GM19043 (cell line): ENCODE measurements at regions not wholly inside any gene's neighbourhood (a gene's known extent, or its start where the extent isn't known, plus 50 kb on each side); places are given as distances from the start of the nearest gene placed in this dataset.

Experiments used
- ATAC-seq: cut with Tn5 transposase; IDR thresholded peaks from one replicate; pipeline ENCODE4 v1.9.1; 2021; ENCODE audit warnings: low read depth; ENCODE audit not compliant: unreplicated experiment

- ATAC-seq: no peak
Observed at GRCh38 chr7:84354866-84355265, 160.3 kb upstream of the SEMA3A start.

DNA sequence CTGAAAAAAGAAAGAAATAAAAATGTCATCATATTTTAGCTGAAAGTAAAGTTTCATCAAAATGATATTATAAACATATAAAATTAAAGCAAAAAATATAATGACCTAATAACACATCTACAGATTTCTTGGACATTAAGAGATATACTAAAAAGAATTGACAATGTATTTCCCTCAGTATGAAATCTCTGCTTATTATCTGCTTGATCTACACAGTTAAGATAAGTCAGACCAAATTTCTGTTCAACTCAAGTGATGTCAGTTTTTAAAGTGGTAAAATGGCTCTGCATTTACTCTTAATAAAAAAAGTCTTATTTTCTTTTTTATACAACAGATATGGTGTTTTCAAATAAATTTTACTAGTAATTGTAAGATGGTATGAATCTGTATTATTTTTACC lies 159.4 kb upstream of the SEMA3A start:
- ATAC-seq: no peak

DNA sequence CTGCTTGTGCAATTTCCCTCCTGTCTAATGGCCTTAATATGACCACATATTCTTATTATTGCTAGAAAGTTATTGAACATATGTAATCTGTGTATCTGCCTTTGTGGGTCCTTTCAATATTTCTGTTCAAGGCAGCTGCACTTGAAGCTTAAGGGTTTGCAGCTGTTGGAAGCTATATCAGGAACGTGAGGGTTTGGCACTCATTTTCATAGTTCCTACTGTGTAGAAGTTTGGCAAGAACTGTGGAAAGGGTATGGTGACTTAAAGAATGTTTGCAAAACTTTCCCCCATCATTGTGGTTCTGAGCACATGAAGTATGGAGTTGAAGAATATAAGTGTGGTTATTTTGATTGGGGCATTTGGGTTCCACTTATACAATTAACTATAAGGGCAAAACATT lies 144.7 kb upstream of the SEMA3A start:
- ATAC-seq: no peak

GRCh38 chr7:84337429-84337828 lies 142.8 kb upstream of the SEMA3A start:
- ATAC-seq: no peak

DNA sequence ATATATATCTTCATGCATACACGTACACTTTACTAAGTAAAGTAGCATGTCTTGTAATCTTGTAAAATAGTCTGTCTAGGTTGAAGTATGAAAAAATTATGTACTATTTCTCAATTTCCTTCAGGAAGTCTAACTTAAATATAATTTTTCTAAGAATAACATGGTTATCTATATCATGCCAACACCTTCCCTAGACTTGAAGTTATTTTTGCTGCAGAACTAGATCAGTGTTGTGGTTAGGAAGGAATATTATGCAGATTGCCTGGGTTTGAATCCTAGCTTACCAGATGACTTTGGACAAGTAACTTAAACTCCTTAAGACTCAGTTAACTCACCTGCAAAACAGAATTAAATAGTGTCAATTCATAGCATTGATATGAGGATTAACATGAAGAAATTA lies 142.2 kb upstream of the SEMA3A start:
- ATAC-seq: no peak

DNA sequence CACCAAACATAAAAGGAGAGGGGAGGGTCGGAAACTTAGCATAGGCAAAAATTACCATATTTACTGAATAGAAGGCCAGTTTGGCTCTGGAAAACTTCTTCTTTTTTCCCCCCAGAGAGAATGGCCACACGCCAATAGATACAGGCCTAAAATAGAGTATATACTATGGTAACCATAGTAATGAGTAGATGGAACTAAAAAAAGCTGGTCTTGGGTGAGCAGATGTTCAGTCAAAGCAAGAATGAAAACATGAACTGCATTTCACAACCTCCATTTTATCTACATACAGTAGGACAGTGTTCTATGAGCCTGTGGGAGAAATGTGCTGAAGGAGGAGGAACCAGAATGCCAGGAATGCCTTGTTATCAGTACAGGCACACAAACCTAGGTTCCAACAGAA lies 141.7 kb upstream of the SEMA3A start:
- ATAC-seq: peak; percentile 66

GRCh38 chr7:84331616-84332015 lies 137.0 kb upstream of the SEMA3A start:
- no peak for ATAC-seq

GRCh38 chr7:84328571-84328970 lies 134.0 kb upstream of the SEMA3A start:
- no peak for ATAC-seq

GRCh38 chr7:84324136-84324630 lies 129.6 kb upstream of the SEMA3A start:
- ATAC-seq: no peak

DNA sequence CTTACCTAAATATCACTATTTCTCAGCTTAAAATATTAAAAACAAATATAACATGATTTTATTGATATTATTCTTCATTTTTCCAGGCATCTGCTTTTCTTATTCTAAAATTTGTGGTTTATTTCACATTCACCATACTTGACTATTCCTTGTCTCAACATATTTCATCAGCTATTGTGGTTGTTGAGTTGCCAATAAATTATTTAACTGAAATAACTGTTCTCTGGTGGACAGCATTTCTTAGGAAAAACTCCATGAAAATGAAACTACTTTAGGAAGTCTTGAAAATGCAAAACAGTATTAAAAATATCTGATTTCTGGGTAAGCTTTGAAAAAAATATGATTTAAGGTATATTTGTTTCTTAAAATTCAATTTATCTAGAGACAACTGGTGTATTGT lies 122.9 kb upstream of the SEMA3A start:
- ATAC-seq: no peak

DNA sequence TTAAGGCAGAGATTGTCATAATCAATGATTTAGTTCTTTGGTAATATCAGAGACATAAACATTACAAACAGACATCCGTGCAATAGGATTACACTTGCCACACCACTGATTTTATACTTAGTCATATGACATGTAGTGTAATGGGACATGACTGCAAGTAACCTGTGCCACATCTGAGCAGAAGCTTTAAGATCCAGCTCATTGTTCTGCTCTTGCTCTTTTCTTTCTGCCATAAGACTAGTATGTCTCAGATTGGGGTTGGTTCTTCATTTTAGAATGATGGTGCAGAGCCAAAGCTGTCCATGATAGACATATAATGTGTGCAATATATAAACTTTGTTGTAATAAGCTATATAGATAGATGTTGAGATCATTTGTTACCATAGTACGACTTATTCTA lies 119.7 kb upstream of the SEMA3A start:
- ATAC-seq: no peak

DNA sequence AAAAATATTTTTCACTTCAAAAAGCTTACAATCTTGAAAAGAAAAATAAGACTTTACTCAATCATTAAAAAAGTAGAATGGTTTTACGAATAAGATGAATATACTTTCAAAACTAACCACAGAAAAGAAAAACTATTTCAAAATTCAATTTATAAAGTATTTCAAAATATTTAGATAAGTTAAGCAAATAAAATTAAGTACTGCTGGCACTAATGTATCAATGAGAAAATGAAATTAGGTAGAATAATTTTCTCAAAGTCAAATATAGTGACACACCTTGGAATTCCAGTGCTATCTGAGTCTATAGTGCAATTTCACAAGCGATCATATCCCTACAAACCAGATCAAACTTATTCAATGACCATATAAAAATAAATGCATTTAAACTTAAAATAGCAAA lies 109.8 kb upstream of the SEMA3A start:
- no peak for ATAC-seq

- no peak for ATAC-seq
Observed at GRCh38 chr7:84302949-84303348, 108.4 kb upstream of the SEMA3A start.

DNA sequence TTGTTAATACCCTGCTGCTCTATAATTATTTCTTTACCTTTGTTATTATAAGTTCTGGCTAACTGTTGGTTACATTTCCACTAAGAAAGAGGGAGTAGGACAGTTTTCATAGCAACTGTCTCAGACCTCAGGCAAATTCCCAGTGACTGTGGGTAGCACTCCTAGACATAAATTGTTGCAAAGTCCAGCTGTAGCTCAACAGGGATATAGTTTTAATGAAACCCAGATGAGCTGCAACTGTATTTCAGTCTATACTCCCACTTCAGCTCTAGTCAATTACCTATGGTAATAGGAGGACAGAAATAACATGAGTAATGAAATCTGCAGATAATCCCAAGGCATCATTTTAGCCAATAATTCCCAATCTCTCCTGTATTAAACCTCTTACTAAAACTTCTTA lies 103.0 kb upstream of the SEMA3A start:
- no peak for ATAC-seq

DNA sequence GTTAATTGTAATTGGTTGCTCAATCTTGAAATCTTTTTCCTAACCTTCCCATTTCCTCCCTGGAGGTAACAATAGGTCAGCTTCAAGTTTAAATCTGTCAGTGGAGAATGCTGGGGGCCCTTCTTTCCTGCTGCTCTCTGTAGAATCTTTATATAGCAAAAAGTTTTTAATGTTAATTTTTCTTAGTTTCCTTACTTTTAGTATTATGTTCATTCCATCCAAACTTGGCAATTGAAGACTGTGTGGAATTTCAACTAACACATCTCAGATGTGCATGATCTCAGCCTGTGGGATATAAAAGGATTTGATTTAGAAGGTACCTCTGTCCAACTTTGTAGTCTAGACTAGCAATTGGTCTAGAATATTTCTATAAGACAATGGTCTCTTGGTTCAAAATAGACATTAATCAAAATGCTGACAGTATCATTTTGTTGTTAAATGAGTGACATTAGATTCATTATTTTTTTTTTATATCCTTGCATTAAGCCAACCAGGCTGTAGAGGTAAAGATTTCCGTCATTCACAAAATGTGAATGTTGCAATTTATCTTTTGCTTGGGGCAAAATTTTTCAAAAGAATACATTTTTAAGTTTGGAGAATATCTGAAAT lies 100.4 kb upstream of the SEMA3A start:
- no peak for ATAC-seq

DNA sequence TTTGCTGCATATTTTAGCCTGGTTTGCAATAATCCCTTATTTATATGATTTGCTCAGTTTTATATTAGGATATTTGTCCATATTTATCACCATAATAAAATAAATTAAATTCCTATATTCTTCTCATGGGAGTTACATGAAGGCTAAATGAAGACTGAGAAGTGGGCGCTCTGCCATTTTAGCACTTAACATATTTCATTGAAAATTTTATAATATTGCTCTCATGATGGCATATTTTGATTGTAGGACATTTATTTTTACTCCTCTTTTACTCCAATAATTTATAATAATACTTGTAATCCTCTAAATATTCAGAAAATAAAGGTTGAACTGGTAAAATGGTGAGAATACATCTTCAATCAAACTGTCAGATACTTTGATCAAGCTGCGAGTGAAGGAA lies 99.8 kb upstream of the SEMA3A start:
- no peak for ATAC-seq

- no peak for ATAC-seq
Observed at GRCh38 chr7:84291756-84292155, 97.2 kb upstream of the SEMA3A start.

GRCh38 chr7:84283798-84284197 lies 89.2 kb upstream of the SEMA3A start:
- no peak for ATAC-seq

DNA sequence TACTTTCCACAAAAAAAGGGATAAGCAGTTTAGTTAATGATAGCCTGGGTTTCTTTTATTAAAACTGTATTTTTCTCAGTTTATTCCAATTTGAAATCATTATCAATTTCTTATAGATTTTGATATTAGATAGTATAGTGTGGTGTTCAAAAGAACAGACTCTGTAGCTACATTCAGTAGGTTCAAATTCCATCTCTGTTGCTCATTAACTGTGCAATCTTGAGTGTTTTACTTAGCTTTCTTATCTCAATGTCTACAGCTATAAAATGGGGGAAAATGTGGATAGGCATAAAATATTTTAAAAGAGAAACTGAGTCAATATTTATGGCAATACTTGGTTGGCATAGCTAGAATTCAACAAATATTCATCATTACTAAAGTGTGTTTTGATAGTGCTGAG lies 86.9 kb upstream of the SEMA3A start:
- ATAC-seq: no peak

DNA sequence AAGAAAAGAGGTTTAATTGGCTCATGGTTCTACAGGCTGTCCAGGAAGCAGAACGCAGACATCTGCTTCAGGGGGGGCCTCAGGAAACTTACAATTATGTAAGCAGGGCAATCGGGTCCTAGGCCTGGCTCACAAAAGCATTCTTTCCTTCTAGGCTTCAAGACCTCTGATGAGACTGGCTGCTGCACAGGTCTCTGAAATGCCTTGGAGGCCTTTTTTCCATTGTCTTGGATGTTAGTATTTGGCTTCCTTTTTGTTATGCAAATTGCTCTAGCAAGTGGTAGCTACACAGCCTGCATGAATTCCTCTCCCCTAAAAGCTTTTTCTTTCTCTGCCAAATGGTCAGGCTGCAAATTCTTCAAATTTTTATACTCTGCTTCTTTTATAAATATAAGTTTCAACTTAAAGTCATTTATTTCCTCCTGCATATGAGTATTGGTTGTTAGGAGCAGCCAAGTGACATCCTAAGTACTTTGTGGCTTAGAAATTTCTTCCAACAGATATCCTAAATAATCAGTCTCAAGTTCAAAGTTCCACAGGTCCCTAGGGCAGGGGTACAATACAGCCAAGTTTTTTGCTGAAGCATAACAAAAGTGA lies 83.1 kb upstream of the SEMA3A start:
- no peak for ATAC-seq

DNA sequence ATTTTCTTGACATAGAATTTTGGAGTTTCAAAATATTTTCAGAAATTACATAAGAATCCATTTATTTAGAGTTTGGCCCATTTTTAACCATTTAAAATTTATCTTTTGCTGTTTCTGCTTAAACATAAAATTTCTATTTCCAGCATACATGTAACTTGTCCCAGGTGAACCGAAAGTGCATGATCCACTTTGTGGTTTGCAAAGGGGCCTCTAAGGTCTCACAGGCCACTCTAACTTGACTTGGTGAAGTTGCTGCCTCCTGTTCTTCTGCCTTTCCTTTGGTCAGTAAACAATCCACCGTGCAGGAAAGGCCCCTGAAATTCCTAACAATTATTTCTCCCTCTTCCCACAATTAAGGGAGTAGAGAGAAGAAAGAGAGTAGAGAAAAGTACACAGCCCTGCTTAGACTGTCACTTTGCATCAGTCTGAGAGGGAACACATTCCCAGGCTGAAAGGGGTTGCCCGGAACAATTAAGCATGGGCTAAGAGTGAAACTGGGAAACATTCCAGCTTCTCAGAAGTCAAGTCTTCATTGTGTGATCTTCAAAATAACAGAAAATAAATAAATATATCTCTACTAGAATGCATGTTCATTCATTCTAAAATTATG lies 79.5 kb upstream of the SEMA3A start:
- no peak for ATAC-seq

DNA sequence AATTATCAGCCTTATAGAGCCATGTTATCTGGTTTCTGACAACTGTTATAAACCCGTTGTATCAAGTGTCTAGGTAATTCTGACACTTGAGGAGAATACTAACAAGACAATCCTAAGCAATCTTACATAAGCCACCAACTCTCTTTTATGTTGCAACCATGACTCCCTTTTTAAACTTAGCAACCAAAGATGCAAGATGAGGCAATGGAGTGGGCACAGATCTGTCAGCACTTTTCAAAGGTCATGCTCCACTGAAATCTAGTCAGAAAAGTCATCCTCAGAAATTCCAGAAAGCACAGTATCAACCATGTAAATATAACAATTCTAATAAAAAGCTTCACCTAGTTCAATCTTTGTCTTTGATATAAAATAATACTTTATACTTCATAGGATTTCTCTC lies 77.0 kb upstream of the SEMA3A start:
- ATAC-seq: no peak
